ENCODE measurements at regions not wholly inside any gene's neighbourhood (a gene's known extent, or its start where the extent isn't known, plus 50 kb on each side); places are given as distances from the start of the nearest gene placed in this dataset.

GRCh38 chr2:128689971-128690370 is 371.3 kb upstream of the HS6ST1 start:
- no peak for TF ChIP-seq CTCF (IDR thresholded peaks at IDR 0.05; ENCODE audit: low read length)
- no peak for TF ChIP-seq EZH2 (optimal IDR thresholded peaks at IDR 0.05; ENCODE audit: low read depth, low read length)
- TF ChIP-seq EZH2phosphoT487 (IDR thresholded peaks at IDR 0.05; ENCODE audit: low read length): no peak
